SK-N-SH (cell line): ENCODE measurements at regions not wholly inside any gene's neighbourhood (a gene's known extent, or its start where the extent isn't known, plus 50 kb on each side); places are given as distances from the start of the nearest gene placed in this dataset.

ENCODE experiments used
- CTCF ChIA-PET: fragments of 300-600, 350-600 bp; formaldehyde crosslinking; extraction: SDS; loops from one replicate; lab custom pipeline; 2021; lab: Yijun Ruan, JAX
- POLR2A ChIA-PET: fragments of 350-600 bp; sonication (Branson Sonifier 250); formaldehyde crosslinking; extraction: SDS; loops from one replicate; lab custom pipeline; 2020; ENCODE audit warnings: antibody characterized with exemption, inconsistent platforms; lab: Yijun Ruan, JAX
- DNase-seq: peaks from one replicate; pipeline ENCODE4 v3.0.0; 2012
- H2AFZ ChIP-seq: fragments of 200-600 bp; sonication (generic); 2 replicates; pipeline ENCODE4 v1.8.1; 2016; ENCODE audit warnings: antibody characterized with exemption, mild to moderate bottlenecking, low read depth
- H3F3A ChIP-seq: fragments of 200-600 bp; sonication (generic); replicated peaks from 2 replicates; pipeline ENCODE3; 2016; ENCODE audit warnings: antibody characterized with exemption, mild to moderate bottlenecking; ENCODE audit not compliant: insufficient read depth
- H3K27ac ChIP-seq, 2 experiments: fragments of 200-500 bp in 1 of 2; fragments of 200-600 bp in 1 of 2; sonication (Bioruptor generic) in 1 of 2; sonication (generic), shearing (Covaris generic) in 1 of 2; 2 replicates each; pipeline versions ENCODE4 v1.5.1 to v1.6.1; 2014 to 2016; ENCODE audit warnings: low read depth in 2 of 2, inconsistent platforms in 1 of 2, low read length in 1 of 2, mild to moderate bottlenecking in 1 of 2, mixed read lengths in 1 of 2
- H3K27me3 ChIP-seq: fragments of 200-600 bp; sonication (generic), shearing (Covaris generic); 2 replicates; pipeline ENCODE4 v1.6.1; 2016; ENCODE audit warnings: mixed run types; ENCODE audit not compliant: insufficient read depth
- H3K36me3 ChIP-seq, 2 experiments: fragments of 200-500 bp in 1 of 2; fragments of 200-600 bp in 1 of 2; sonication (Bioruptor generic) in 1 of 2; sonication (generic) in 1 of 2; replicated peaks in 1 of 2; 2 replicates each; pipeline versions ENCODE3 to v1.5.1; 2014 to 2016; ENCODE audit warnings: low read length in 1 of 2, mild to moderate bottlenecking in 1 of 2; ENCODE audit not compliant: insufficient read depth in 2 of 2, control insufficient read depth in 1 of 2
- H3K4me1 ChIP-seq, 2 experiments: fragments of 200-500 bp in 1 of 2; fragments of 200-600 bp in 1 of 2; sonication (Bioruptor generic) in 1 of 2; sonication (generic), shearing (Covaris generic) in 1 of 2; 2 replicates each; pipeline versions ENCODE4 v1.5.1 to v1.6.1; 2014 to 2016; ENCODE audit warnings: low read depth in 1 of 2, low read length in 1 of 2, mixed run types in 1 of 2; ENCODE audit not compliant: insufficient read depth in 2 of 2, control insufficient read depth in 1 of 2
- H3K4me2 ChIP-seq: fragments of 200-600 bp; sonication (generic), shearing (Covaris generic); 2 replicates; pipeline ENCODE4 v1.6.1; 2017; ENCODE audit warnings: mixed run types
- H3K4me3 ChIP-seq, 2 experiments: fragments of 200-500 bp in 1 of 2; fragments of 200-600 bp in 1 of 2; sonication (Bioruptor generic) in 1 of 2; sonication (generic), shearing (Covaris generic) in 1 of 2; 2 replicates each; pipeline versions ENCODE4 v1.5.1 to v1.8.1; 2014 to 2016; ENCODE audit warnings: low read depth in 2 of 2, inconsistent platforms in 1 of 2, low read length in 1 of 2, mild to moderate bottlenecking in 1 of 2, mixed read lengths in 1 of 2, moderate library complexity in 1 of 2
- H3K79me2 ChIP-seq: fragments of 200-600 bp; sonication (generic); 2 replicates; pipeline ENCODE4 v1.8.1; 2017; ENCODE audit warnings: mild to moderate bottlenecking; ENCODE audit not compliant: insufficient read depth
- H3K9ac ChIP-seq: fragments of 200-600 bp; sonication (generic); 2 replicates; pipeline ENCODE4 v1.6.1; 2017; ENCODE audit warnings: mixed run types
- H3K9me2 ChIP-seq: fragments of 200-600 bp; sonication (generic); 2 replicates; pipeline ENCODE4 v1.6.1; 2017; ENCODE audit warnings: mixed run types
- H3K9me3 ChIP-seq: fragments of 200-600 bp; sonication (generic); 2 replicates; pipeline ENCODE4 v1.6.1; 2017; ENCODE audit warnings: mixed run types, mild to moderate bottlenecking, moderate library complexity
- H4K20me1 ChIP-seq: fragments of 200-600 bp; sonication (generic); 2 replicates; pipeline ENCODE4 v1.6.1; 2017; ENCODE audit warnings: mild to moderate bottlenecking, mixed run types; ENCODE audit not compliant: insufficient read depth
- CTCF ChIP-seq: fragments of 200-600 bp; sonication (generic); IDR thresholded peaks from 2 replicates; pipeline ENCODE4 v1.6.1; 2017; ENCODE audit warnings: antibody characterized with exemption, mild to moderate bottlenecking, moderate library complexity
- EP300 ChIP-seq, 2 experiments: IDR thresholded peaks; 2 replicates each; pipeline versions ENCODE4 v1.4.0 to v1.6.1; 2012; ENCODE audit warnings: borderline replicate concordance in 1 of 2, low read depth in 1 of 2, low read length in 1 of 2
- EZH2phosphoT487 ChIP-seq: fragments of 200-600 bp; sonication (generic); IDR thresholded peaks from 2 replicates; pipeline ENCODE4 v1.6.1; 2017; ENCODE audit warnings: low read depth, mixed run types, mild to moderate bottlenecking, antibody characterized with exemption, moderate library complexity, borderline replicate concordance
- GATA2 ChIP-seq: sonication (generic); formaldehyde crosslinking; IDR thresholded peaks from 2 replicates; pipeline ENCODE4 v1.5.0; 2020; ENCODE audit warnings: mild to moderate bottlenecking, missing genetic modification reagents
- JUND ChIP-seq: IDR thresholded peaks from 2 replicates; pipeline ENCODE4 v1.4.0; 2012
- MAX ChIP-seq: IDR thresholded peaks from 2 replicates; pipeline ENCODE4 v1.4.0; 2012; ENCODE audit warnings: low read depth
- NRF1 ChIP-seq: IDR thresholded peaks from 2 replicates; pipeline ENCODE4 v1.6.1; 2012; ENCODE audit warnings: low read depth, mild to moderate bottlenecking, low read length
- PBX3 ChIP-seq: IDR thresholded peaks from 2 replicates; pipeline ENCODE4; 2012
- RCOR1 ChIP-seq: fragments of 150-350 bp; IDR thresholded peaks from 2 replicates; pipeline ENCODE4 v1.6.1; 2017; ENCODE audit warnings: antibody characterized with exemption, low read length
- RXRA ChIP-seq: IDR thresholded peaks from 2 replicates; pipeline ENCODE4 v1.4.0; 2012; ENCODE audit warnings: low read depth, mild to moderate bottlenecking, borderline replicate concordance
- SMC3 ChIP-seq: IDR thresholded peaks from 2 replicates; pipeline ENCODE4 v1.6.1; 2012; ENCODE audit warnings: low read depth, low read length, improper control_type of control experiment
- TAF1 ChIP-seq: IDR thresholded peaks from 2 replicates; pipeline ENCODE4 v1.6.1; 2012; ENCODE audit warnings: low read depth, mild to moderate bottlenecking, low read length, moderate library complexity, borderline replicate concordance
- USF1 ChIP-seq: IDR thresholded peaks from 2 replicates; pipeline ENCODE4 v1.4.0; 2012; ENCODE audit warnings: low read depth, borderline replicate concordance
- YY1 ChIP-seq: IDR thresholded peaks from 2 replicates; pipeline ENCODE4 v1.4.0; 2012; ENCODE audit warnings: low read depth, mild to moderate bottlenecking
- WGBS: methylation state at CpG from one replicate; pipeline ENCODE4 v1.1.6; 2017; ENCODE audit warnings: low lambda C conversion rate; 5-methylcytosine and 5-hydroxymethylcytosine counted together

- CTCF ChIA-PET: no interaction called here
- no peak overlapping the region for H3K4me2 ChIP-seq
- no CpG with 5 or more reads among the region's 3 CpGs for WGBS
Measured at GRCh38 chr4:189278597-189279165, 662.0 kb upstream of the FRG1 start.

GRCh38 chr4:189279188-189279587 lies 661.5 kb upstream of the FRG1 start:
- WGBS: 27% methylated on average over 2 of the region's 11 CpGs

More at GRCh38 chr4:189278597-189279165, 662.0 kb upstream of the FRG1 start:
- H4K20me1 ChIP-seq: no peaks in the 10 kb centered on the region
- H3K79me2 ChIP-seq: no peaks in the 10 kb centered on the region
- no peak overlapping the region for H2AFZ ChIP-seq
- no peak overlapping the region for H3K4me3 ChIP-seq
- no peaks in the 10 kb centered on the region for H3K36me3 ChIP-seq
- no peaks in the 10 kb centered on the region for H3K27me3 ChIP-seq
- TF ChIP-seq GATA2 (CRISPR knock-in tag): no peak
- no peak for TF ChIP-seq EP300 (IDR thresholded peaks at IDR 0.05; ENCODE audit: borderline replicate concordance in 1 of 2, low read depth in 1 of 2, low read length in 1 of 2)
- TF ChIP-seq EZH2phosphoT487: no peak
- POLR2A ChIA-PET: no interaction called here
- no peaks in the 10 kb centered on the region for H3K9me2 ChIP-seq
- H3K9ac ChIP-seq: no peak overlapping the region
- no peak overlapping the region for H3K27ac ChIP-seq
- no peaks in the 10 kb centered on the region for H3K9me3 ChIP-seq
- DNase-seq: no peak
- no peaks in the 10 kb centered on the region for H3K4me1 ChIP-seq
- H3F3A ChIP-seq: no peaks in the 10 kb centered on the region

More at GRCh38 chr4:189279188-189279587, 661.5 kb upstream of the FRG1 start:
- no peaks in the 10 kb centered on the region for H3K4me1 ChIP-seq
- H3K4me2 ChIP-seq: no peak overlapping the region
- no peaks in the 10 kb centered on the region for H4K20me1 ChIP-seq
- H3K4me3 ChIP-seq: no peak overlapping the region
- CTCF ChIA-PET: no interaction called here
- H3K36me3 ChIP-seq: no peaks in the 10 kb centered on the region
- no peak overlapping the region for H3K9ac ChIP-seq
- no peak overlapping the region for H3K27ac ChIP-seq
- TF ChIP-seq NRF1 (no peak), SMC3 (no peak), CTCF (no peak), JUND (no peak), RXRA (no peak), YY1 (no peak), RCOR1 (no peak), PBX3 (no peak), USF1 (no peak), TAF1 (no peak), MAX (no peak)
- H3K9me3 ChIP-seq: no peaks in the 10 kb centered on the region
- H3K79me2 ChIP-seq: no peaks in the 10 kb centered on the region
- H3K27me3 ChIP-seq: no peaks in the 10 kb centered on the region
- POLR2A ChIA-PET: no interaction called here
- H2AFZ ChIP-seq: no peak overlapping the region
- H3K9me2 ChIP-seq: no peaks in the 10 kb centered on the region
- H3F3A ChIP-seq: no peaks in the 10 kb centered on the region
- DNase-seq: no peak
